DOHH2 (cell line): ENCODE measurements at regions not wholly inside any gene's neighbourhood (a gene's known extent, or its start where the extent isn't known, plus 50 kb on each side); places are given as distances from the start of the nearest gene placed in this dataset.

Source experiments
- H3F3A ChIP-seq: fragments of 200-600 bp; sonication (generic), shearing (Covaris generic); 2 replicates; pipeline ENCODE4 v1.6.0; 2016; ENCODE audit warnings: antibody characterized with exemption, mild to moderate bottlenecking; ENCODE audit not compliant: control insufficient read depth, insufficient read depth
- H3K27ac ChIP-seq: fragments of 200-600 bp; sonication (generic); 2 replicates; pipeline ENCODE4 v1.5.1; 2014; ENCODE audit warnings: low read depth, mild to moderate bottlenecking, low read length, moderate library complexity
- H3K27me3 ChIP-seq: fragments of 200-600 bp; sonication (generic); 2 replicates; pipeline ENCODE4 v1.6.1; 2014; ENCODE audit warnings: mild to moderate bottlenecking, low read length, mixed read lengths; ENCODE audit not compliant: control insufficient read depth
- H3K36me3 ChIP-seq: fragments of 200-600 bp; sonication (generic); 2 replicates; pipeline ENCODE4 v1.6.1; 2014; ENCODE audit warnings: mild to moderate bottlenecking, low read length, moderate library complexity, mixed read lengths; ENCODE audit not compliant: control insufficient read depth
- H3K4me1 ChIP-seq: fragments of 200-600 bp; sonication (generic); 2 replicates; pipeline ENCODE4 v1.6.1; 2014; ENCODE audit warnings: mild to moderate bottlenecking, low read length, mixed read lengths; ENCODE audit not compliant: control insufficient read depth
- H3K4me2 ChIP-seq: fragments of 200-600 bp; sonication (generic); 2 replicates; pipeline ENCODE4 v1.6.0; 2014; ENCODE audit warnings: mild to moderate bottlenecking, low read length, moderate library complexity
- H3K4me3 ChIP-seq: fragments of 200-600 bp; sonication (generic); 2 replicates; pipeline ENCODE4 v1.5.1; 2014; ENCODE audit warnings: mild to moderate bottlenecking, low read length, mixed read lengths
- H3K79me2 ChIP-seq: fragments of 200-600 bp; sonication (generic); 2 replicates; pipeline ENCODE4 v1.6.1; 2014; ENCODE audit warnings: mild to moderate bottlenecking, low read length, mixed read lengths; ENCODE audit not compliant: control insufficient read depth
- H3K9me2 ChIP-seq: fragments of 200-600 bp; sonication (generic); replicated peaks from 2 replicates; pipeline ENCODE4 v1.6.1; 2014; ENCODE audit warnings: mild to moderate bottlenecking, low read length, mixed read lengths; ENCODE audit not compliant: control insufficient read depth
- H3K9me3 ChIP-seq: fragments of 200-600 bp; sonication (generic); 2 replicates; pipeline ENCODE4 v1.6.1; 2014; ENCODE audit warnings: antibody characterized with exemption, low read length, mixed read lengths; ENCODE audit not compliant: control insufficient read depth, insufficient read depth
- H4K20me1 ChIP-seq: fragments of 200-600 bp; sonication (generic); 2 replicates; pipeline ENCODE4 v1.6.0; 2014; ENCODE audit warnings: low read depth, mild to moderate bottlenecking, antibody characterized with exemption, low read length, moderate library complexity; ENCODE audit not compliant: control insufficient read depth, insufficient read depth
- CTCF ChIP-seq: fragments of 200-600 bp; sonication (generic); IDR thresholded peaks from one replicate; pipeline ENCODE4 v1.5.1; 2014; ENCODE audit warnings: antibody characterized with exemption, mild to moderate bottlenecking, low read depth, low read length; ENCODE audit not compliant: poor library complexity, severe bottlenecking
- EZH2phosphoT487 ChIP-seq: fragments of 200-600 bp; sonication (generic); IDR thresholded peaks from 2 replicates; pipeline ENCODE4 v1.6.1; 2017; ENCODE audit warnings: borderline replicate concordance, mild to moderate bottlenecking, antibody characterized with exemption, low read length, moderate library complexity, mixed read lengths

- Histone ChIP-seq H3K9me3 (no peaks in the 10 kb centered on the region), H3F3A (no peaks in the 10 kb centered on the region), H3K79me2 (peaks cover 8% of the 10 kb centered on the region), H3K4me1 (peaks cover 33% of the 10 kb centered on the region), H3K9me2 (no peaks in the 10 kb centered on the region), H3K4me2 (no peak overlapping the region), H3K27me3 (no peaks in the 10 kb centered on the region), H4K20me1 (no peaks in the 10 kb centered on the region; the same call in 1 of the 2 replicates), H3K27ac (no peak overlapping the region), H3K36me3 (peaks cover 47% of the 10 kb centered on the region), H3K4me3 (no peak overlapping the region)
- TF ChIP-seq EZH2phosphoT487 (no peak), CTCF (peak; percentile 66)
These were observed 157.7 kb downstream of the C11orf91 start for GRCh38 chr11:33542921-33543320.

GRCh38 chr11:33540946-33541915 lies 159.4 kb downstream of the C11orf91 start:
- Histone ChIP-seq H3K79me2 (peaks cover 13% of the 10 kb centered on the region), H3K9me3 (no peaks in the 10 kb centered on the region), H3K4me3 (no peak overlapping the region), H3K4me2 (no peak overlapping the region), H4K20me1 (no peaks in the 10 kb centered on the region; the same call in 1 of the 2 replicates), H3K9me2 (no peaks in the 10 kb centered on the region), H3F3A (no peaks in the 10 kb centered on the region), H3K36me3 (peaks cover 36% of the 10 kb centered on the region), H3K27me3 (no peaks in the 10 kb centered on the region), H3K4me1 (peaks cover 47% of the 10 kb centered on the region), H3K27ac (no peak overlapping the region)
- TF ChIP-seq EZH2phosphoT487 (no peak), CTCF (no peak)

- Histone ChIP-seq H3F3A (no peaks in the 10 kb centered on the region), H3K4me1 (peaks cover 50% of the 10 kb centered on the region), H3K4me2 (peak overlapping the region; percentile 50), H3K4me3 (peak overlapping the region; percentile 6), H4K20me1 (no peaks in the 10 kb centered on the region; the same call in 1 of the 2 replicates), H3K27me3 (no peaks in the 10 kb centered on the region), H3K9me2 (no peaks in the 10 kb centered on the region), H3K79me2 (peaks cover 17% of the 10 kb centered on the region), H3K27ac (no peak overlapping the region), H3K9me3 (no peaks in the 10 kb centered on the region), H3K36me3 (peaks cover 34% of the 10 kb centered on the region)
- TF ChIP-seq EZH2phosphoT487: no peak
- TF ChIP-seq CTCF: no peak
These were observed 160.2 kb downstream of the C11orf91 start for GRCh38 chr11:33540427-33540826.
